HCT116 (cell line): ENCODE measurements at regions not wholly inside any gene's neighbourhood (a gene's known extent, or its start where the extent isn't known, plus 50 kb on each side); places are given as distances from the start of the nearest gene placed in this dataset.

Source experiments
- ATAC-seq: fragments of 200-7000 bp; cut with Tn5 transposase; 2 replicates; pipeline ENCODE4 v1.9.1; 2020; ENCODE audit warnings: mild to moderate bottlenecking, moderate library complexity
- BruUV-seq: library from RNA; stranded (reverse); fragments of 400-500 nt; replicated peaks from 2 replicates; lab custom pipeline; 2021; lab: Mats Ljungman, UMichigan
- CTCF ChIA-PET: fragments of 300-600 bp; sonication (Branson Sonifier 250); formaldehyde crosslinking; loops from one replicate; lab custom pipeline; 2021; ENCODE audit warnings: antibody characterized with exemption; lab: Charles Lee
- POLR2A ChIA-PET: fragments of 300-600, 350-600 bp; sonication (Branson Sonifier 250); formaldehyde crosslinking; loops from one replicate; lab custom pipeline; 2021; ENCODE audit warnings: antibody characterized with exemption; lab: Charles Lee
- RAD21 ChIA-PET, 2 experiments: fragments of 300-600 bp; sonication (Branson Sonifier 250); formaldehyde crosslinking; loops; one replicate each; lab custom pipeline; 2023; ENCODE audit warnings: low total read pairs in 2 of 2; ENCODE audit not compliant: uncharacterized antibody in 2 of 2, unreplicated experiment in 2 of 2, low non-redundant PET in 1 of 2; lab: Charles Lee
- DNase-seq: peaks from one replicate; pipeline ENCODE4 v3.0.0-alpha.2; 2010; ENCODE audit warnings: low read depth, low spot score
- H2AFZ ChIP-seq: fragments of 200-600 bp; shearing (Covaris generic), sonication (generic); 2 replicates; pipeline ENCODE4 v1.6.1; 2017; ENCODE audit warnings: low read depth, mixed run types, mixed read lengths, antibody characterized with exemption, low read length; ENCODE audit not compliant: poor library complexity, severe bottlenecking
- H3K27ac ChIP-seq: 2 replicates; pipeline ENCODE4 v1.5.1; 2012; ENCODE audit warnings: low read depth, low read length
- H3K27me3 ChIP-seq: fragments of 200-600 bp; sonication (generic); 2 replicates; pipeline ENCODE4 v1.6.1; 2016; ENCODE audit warnings: mixed run types, low read length, mixed read lengths; ENCODE audit not compliant: insufficient read depth
- H3K36me3 ChIP-seq, 2 experiments: fragments of 200-500 bp in 1 of 2; fragments of 200-600 bp in 1 of 2; sonication (Bioruptor generic) in 1 of 2; sonication (generic) in 1 of 2; 2 replicates each; pipeline versions ENCODE4 v1.5.1 to v1.6.1; 2014 to 2016; ENCODE audit warnings: low read length in 2 of 2, inconsistent platforms in 1 of 2, mixed read lengths in 1 of 2, mixed run types in 1 of 2; ENCODE audit not compliant: insufficient read depth in 2 of 2, control insufficient read depth in 1 of 2
- H3K4me1 ChIP-seq, 2 experiments: fragments of 200-600 bp in 1 of 2; sonication (generic) in 1 of 2; 2 replicates each; pipeline versions ENCODE4 v1.5.1 to v1.6.1; 2012 to 2017; ENCODE audit warnings: low read length in 2 of 2, inconsistent platforms in 1 of 2, mild to moderate bottlenecking in 1 of 2, mixed read lengths in 1 of 2, mixed run types in 1 of 2, moderate library complexity in 1 of 2; ENCODE audit not compliant: insufficient read depth in 2 of 2, control insufficient read depth in 1 of 2
- H3K4me2 ChIP-seq: fragments of 200-600 bp; sonication (generic); 2 replicates; pipeline ENCODE4 v1.6.1; 2017; ENCODE audit warnings: mixed run types, low read length, mixed read lengths
- H3K4me3 ChIP-seq, 2 experiments: fragments of 200-600 bp in 1 of 2; sonication (generic) in 1 of 2; replicated peaks in 1 of 2; 2 replicates each; pipeline ENCODE4 v1.5.1; 2011 to 2016; ENCODE audit warnings: low read length in 2 of 2, control low read depth in 1 of 2, low read depth in 1 of 2, mild to moderate bottlenecking in 1 of 2, mixed read lengths in 1 of 2, mixed run types in 1 of 2
- H3K79me2 ChIP-seq: fragments of 200-600 bp; sonication (generic); 2 replicates; pipeline ENCODE4 v1.6.1; 2017; ENCODE audit warnings: mild to moderate bottlenecking, mixed run types, low read length, moderate library complexity, mixed read lengths; ENCODE audit not compliant: insufficient read depth
- H3K9ac ChIP-seq: fragments of 200-600 bp; sonication (generic); 2 replicates; pipeline ENCODE4 v1.6.1; 2016; ENCODE audit warnings: low read length, mixed read lengths
- H3K9me2 ChIP-seq: fragments of 200-600 bp; sonication (generic), shearing (Covaris generic); 2 replicates; pipeline ENCODE4 v1.6.1; 2017; ENCODE audit warnings: mixed run types, mild to moderate bottlenecking, moderate library complexity; ENCODE audit not compliant: insufficient read depth
- H3K9me3 ChIP-seq, 2 experiments: fragments of 200-500 bp in 1 of 2; fragments of 200-600 bp in 1 of 2; sonication (Bioruptor generic) in 1 of 2; sonication (generic) in 1 of 2; 2 replicates each; pipeline ENCODE4 v1.6.1; 2014 to 2017; ENCODE audit warnings: low read length in 2 of 2, mixed read lengths in 2 of 2, inconsistent platforms in 1 of 2, low read depth in 1 of 2, mild to moderate bottlenecking in 1 of 2, mixed run types in 1 of 2, moderate library complexity in 1 of 2; ENCODE audit not compliant: control insufficient read depth in 1 of 2, insufficient read depth in 1 of 2
- H4K20me1 ChIP-seq: fragments of 200-600 bp; sonication (generic), shearing (Covaris generic); 2 replicates; pipeline ENCODE4 v1.6.1; 2017; ENCODE audit warnings: mixed run types, mild to moderate bottlenecking, moderate library complexity; ENCODE audit not compliant: insufficient read depth
- CBX3 ChIP-seq: IDR thresholded peaks from 2 replicates; pipeline ENCODE4 v1.6.1; 2012; ENCODE audit warnings: low read depth
- CEBPB ChIP-seq: IDR thresholded peaks from 2 replicates; pipeline ENCODE4 v1.6.1; 2012; ENCODE audit warnings: low read depth
- EGR1 ChIP-seq: IDR thresholded peaks from 2 replicates; pipeline ENCODE4 v1.6.1; 2012; ENCODE audit warnings: low read depth
- EZH2phosphoT487 ChIP-seq: fragments of 200-600 bp; IDR thresholded peaks from 2 replicates; pipeline ENCODE4 v1.6.1; 2018; ENCODE audit warnings: antibody characterized with exemption, borderline replicate concordance
- FOSL1 ChIP-seq: IDR thresholded peaks from 2 replicates; pipeline ENCODE4 v1.6.1; 2012; ENCODE audit warnings: low read depth
- POLR2A ChIP-seq: IDR thresholded peaks from 2 replicates; pipeline ENCODE4 v1.7.0; 2011; ENCODE audit warnings: borderline replicate concordance; ENCODE audit not compliant: insufficient read depth, insufficient read length; ENCODE audit errors: extremely low read depth
- POLR2AphosphoS5 ChIP-seq: IDR thresholded peaks from 2 replicates; pipeline ENCODE4 v1.6.1; 2011; ENCODE audit warnings: mild to moderate bottlenecking, low read depth, low read length, moderate library complexity
- RAD21 ChIP-seq: IDR thresholded peaks from 2 replicates; pipeline ENCODE4 v1.6.1; 2012; ENCODE audit warnings: low read depth, mild to moderate bottlenecking
- SRF ChIP-seq: IDR thresholded peaks from 2 replicates; pipeline ENCODE4 v1.6.1; 2012; ENCODE audit warnings: low read depth
- TCF7L2 ChIP-seq: IDR thresholded peaks from 2 replicates; pipeline ENCODE4 v1.7.0; 2011; ENCODE audit warnings: borderline replicate concordance, inconsistent platforms; ENCODE audit not compliant: insufficient read depth, insufficient read length; ENCODE audit errors: extremely low read depth
- ZNF274 ChIP-seq: fragments of 200-500 bp; sonication (Bioruptor generic); IDR thresholded peaks from 2 replicates; pipeline ENCODE4 v1.6.1; 2014; ENCODE audit warnings: mild to moderate bottlenecking, low read depth, low read length, inconsistent platforms
- intact Hi-C: fragments of 100-400 bp; cut with micrococcal nuclease; formaldehyde crosslinking; loops from 2 replicates; pipeline ENCODE4 v1.10.0; 2022
- TF ChIP-seq, protein P1 (sequence below), 3 experiments: fragments of 200-600 bp in 1 of 3; sonication (generic) in 1 of 3; IDR thresholded peaks in 2 of 3; conservative IDR thresholded peaks in 1 of 3; 2 replicates each; pipeline ENCODE4 v1.5.1; 2012 to 2017; ENCODE audit warnings: low read depth in 2 of 3, low read length in 2 of 3, antibody characterized with exemption in 1 of 3, borderline replicate concordance in 1 of 3, control low read depth in 1 of 3, mild to moderate bottlenecking in 1 of 3, mixed read lengths in 1 of 3, mixed run types in 1 of 3, moderate library complexity in 1 of 3; ENCODE audit not compliant: insufficient read depth in 1 of 3
- TF ChIP-seq, protein P2 (sequence below): IDR thresholded peaks from 2 replicates; pipeline ENCODE4 v1.6.1; 2011; ENCODE audit warnings: mild to moderate bottlenecking, low read length, moderate library complexity; ENCODE audit not compliant: insufficient replicate concordance; ENCODE audit errors: extremely low read depth
- TF ChIP-seq, protein P3 (sequence below): IDR thresholded peaks from 2 replicates; pipeline ENCODE4 v1.6.1; 2012; ENCODE audit warnings: low read depth

DNA sequence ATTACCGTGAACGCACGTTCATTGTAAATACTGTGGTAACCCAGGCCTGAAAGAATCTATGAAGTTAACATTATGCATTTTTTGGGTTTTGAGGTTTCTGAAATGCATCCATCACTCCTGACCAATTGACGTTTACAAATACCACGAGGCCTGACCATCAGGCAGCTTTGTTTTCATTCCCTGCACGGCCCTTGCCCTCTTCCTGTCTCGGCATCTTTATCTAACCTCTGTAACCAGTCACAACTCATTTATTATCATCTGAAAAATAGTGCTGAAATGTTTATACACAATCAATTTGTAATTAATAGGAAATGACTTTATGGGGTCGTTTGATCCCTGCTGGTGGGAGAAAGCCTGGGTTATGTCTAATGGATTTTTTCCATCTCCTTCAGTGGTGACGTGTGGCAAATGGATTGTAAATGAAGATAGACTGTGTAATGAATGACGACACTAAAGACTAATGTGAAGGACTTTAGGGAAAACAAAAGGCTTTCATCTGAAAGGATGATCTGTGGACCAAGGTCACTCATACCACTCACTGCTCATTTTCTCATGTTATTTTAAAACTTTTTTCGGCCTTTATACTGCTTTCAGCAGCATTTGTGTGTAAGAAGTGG, 102.7 kb upstream of the SORBS2 start:
- DNase-seq = no peak
- no peak overlapping the region for H2AFZ ChIP-seq
- RAD21 ChIA-PET = no interaction called here
- H3K79me2 ChIP-seq = no peaks in the 10 kb centered on the region
- H3K27ac ChIP-seq = no peak overlapping the region
- H3K4me1 ChIP-seq = no peaks in the 10 kb centered on the region
- no peak for ATAC-seq
- H3K9me2 ChIP-seq = no peaks in the 10 kb centered on the region
- no peaks in the 10 kb centered on the region for H4K20me1 ChIP-seq
- H3K9me3 ChIP-seq = no peaks in the 10 kb centered on the region
- POLR2A ChIA-PET = no interaction called here
- TF ChIP-seq CBX3 (no peak), CEBPB (no peak), POLR2A (no peak), EZH2phosphoT487 (no peak), ZNF274 (no peak), FOSL1 (no peak), EGR1 (no peak), TCF7L2 (no peak), POLR2AphosphoS5 (no peak), SRF (no peak), RAD21 (no peak)
- TF ChIP-seq, protein P1, sequence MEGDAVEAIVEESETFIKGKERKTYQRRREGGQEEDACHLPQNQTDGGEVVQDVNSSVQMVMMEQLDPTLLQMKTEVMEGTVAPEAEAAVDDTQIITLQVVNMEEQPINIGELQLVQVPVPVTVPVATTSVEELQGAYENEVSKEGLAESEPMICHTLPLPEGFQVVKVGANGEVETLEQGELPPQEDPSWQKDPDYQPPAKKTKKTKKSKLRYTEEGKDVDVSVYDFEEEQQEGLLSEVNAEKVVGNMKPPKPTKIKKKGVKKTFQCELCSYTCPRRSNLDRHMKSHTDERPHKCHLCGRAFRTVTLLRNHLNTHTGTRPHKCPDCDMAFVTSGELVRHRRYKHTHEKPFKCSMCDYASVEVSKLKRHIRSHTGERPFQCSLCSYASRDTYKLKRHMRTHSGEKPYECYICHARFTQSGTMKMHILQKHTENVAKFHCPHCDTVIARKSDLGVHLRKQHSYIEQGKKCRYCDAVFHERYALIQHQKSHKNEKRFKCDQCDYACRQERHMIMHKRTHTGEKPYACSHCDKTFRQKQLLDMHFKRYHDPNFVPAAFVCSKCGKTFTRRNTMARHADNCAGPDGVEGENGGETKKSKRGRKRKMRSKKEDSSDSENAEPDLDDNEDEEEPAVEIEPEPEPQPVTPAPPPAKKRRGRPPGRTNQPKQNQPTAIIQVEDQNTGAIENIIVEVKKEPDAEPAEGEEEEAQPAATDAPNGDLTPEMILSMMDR (IDR thresholded peaks at IDR 0.05 in 2 of 3, conservative IDR thresholded peaks at IDR 0.05 in 1 of 3; ENCODE audit: borderline replicate concordance in 1 of 3, insufficient read depth in 1 of 3, low read depth in 2 of 3, low read length in 2 of 3) = no peak
- TF ChIP-seq, protein P2, sequence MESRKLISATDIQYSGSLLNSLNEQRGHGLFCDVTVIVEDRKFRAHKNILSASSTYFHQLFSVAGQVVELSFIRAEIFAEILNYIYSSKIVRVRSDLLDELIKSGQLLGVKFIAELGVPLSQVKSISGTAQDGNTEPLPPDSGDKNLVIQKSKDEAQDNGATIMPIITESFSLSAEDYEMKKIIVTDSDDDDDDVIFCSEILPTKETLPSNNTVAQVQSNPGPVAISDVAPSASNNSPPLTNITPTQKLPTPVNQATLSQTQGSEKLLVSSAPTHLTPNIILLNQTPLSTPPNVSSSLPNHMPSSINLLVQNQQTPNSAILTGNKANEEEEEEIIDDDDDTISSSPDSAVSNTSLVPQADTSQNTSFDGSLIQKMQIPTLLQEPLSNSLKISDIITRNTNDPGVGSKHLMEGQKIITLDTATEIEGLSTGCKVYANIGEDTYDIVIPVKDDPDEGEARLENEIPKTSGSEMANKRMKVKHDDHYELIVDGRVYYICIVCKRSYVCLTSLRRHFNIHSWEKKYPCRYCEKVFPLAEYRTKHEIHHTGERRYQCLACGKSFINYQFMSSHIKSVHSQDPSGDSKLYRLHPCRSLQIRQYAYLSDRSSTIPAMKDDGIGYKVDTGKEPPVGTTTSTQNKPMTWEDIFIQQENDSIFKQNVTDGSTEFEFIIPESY = no peak
- TF ChIP-seq, protein P3, sequence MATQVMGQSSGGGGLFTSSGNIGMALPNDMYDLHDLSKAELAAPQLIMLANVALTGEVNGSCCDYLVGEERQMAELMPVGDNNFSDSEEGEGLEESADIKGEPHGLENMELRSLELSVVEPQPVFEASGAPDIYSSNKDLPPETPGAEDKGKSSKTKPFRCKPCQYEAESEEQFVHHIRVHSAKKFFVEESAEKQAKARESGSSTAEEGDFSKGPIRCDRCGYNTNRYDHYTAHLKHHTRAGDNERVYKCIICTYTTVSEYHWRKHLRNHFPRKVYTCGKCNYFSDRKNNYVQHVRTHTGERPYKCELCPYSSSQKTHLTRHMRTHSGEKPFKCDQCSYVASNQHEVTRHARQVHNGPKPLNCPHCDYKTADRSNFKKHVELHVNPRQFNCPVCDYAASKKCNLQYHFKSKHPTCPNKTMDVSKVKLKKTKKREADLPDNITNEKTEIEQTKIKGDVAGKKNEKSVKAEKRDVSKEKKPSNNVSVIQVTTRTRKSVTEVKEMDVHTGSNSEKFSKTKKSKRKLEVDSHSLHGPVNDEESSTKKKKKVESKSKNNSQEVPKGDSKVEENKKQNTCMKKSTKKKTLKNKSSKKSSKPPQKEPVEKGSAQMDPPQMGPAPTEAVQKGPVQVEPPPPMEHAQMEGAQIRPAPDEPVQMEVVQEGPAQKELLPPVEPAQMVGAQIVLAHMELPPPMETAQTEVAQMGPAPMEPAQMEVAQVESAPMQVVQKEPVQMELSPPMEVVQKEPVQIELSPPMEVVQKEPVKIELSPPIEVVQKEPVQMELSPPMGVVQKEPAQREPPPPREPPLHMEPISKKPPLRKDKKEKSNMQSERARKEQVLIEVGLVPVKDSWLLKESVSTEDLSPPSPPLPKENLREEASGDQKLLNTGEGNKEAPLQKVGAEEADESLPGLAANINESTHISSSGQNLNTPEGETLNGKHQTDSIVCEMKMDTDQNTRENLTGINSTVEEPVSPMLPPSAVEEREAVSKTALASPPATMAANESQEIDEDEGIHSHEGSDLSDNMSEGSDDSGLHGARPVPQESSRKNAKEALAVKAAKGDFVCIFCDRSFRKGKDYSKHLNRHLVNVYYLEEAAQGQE = no peak
- no TSS peak for BruUV-seq
- H3K4me3 ChIP-seq = no peak overlapping the region
- intact Hi-C loops = no loop called here
- H3K36me3 ChIP-seq = no peaks in the 10 kb centered on the region
- H3K27me3 ChIP-seq = no peaks in the 10 kb centered on the region
- CTCF ChIA-PET = no interaction called here
- no peak overlapping the region for H3K4me2 ChIP-seq
- H3K9ac ChIP-seq = no peak overlapping the region
